ENCODE measurements at regions not wholly inside any gene's neighbourhood (a gene's known extent, or its start where the extent isn't known, plus 50 kb on each side); places are given as distances from the start of the nearest gene placed in this dataset.

DNA sequence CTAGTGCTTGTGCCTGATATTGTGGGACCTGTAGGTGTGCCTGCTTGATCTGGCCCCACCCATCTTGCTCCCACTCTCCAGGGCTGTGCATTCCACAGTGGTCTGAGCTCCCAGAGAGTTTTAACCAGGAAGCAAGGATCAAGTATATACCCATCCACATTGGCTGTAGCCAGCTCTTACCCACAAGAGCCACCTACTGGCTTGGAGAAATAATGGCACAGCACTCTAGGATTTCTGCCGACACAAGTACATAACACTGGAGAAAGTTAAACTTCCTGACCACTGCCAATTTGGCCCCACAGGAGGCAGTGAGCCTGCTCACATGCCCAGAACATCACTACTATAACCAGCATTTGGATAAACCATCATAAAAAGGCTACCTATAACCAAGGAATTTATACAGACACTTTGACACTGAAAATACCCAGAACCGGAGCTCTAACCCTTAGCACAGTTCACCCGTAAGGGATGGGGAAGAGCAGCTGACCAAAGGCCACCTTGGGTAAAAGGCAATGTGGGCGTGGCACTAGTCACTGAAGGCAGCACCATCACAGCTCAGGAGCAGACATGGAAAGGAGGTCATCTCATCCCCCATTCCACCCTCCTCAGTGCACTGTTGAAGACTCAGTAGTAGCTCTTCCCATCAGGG, 440.4 kb downstream of the BTBD3 start:
- Histone ChIP-seq H3K36me3 (no peaks in the 10 kb centered on the region), H3K9ac (no peak overlapping the region), H4K20me1 (ENCODE audit: low read depth) (no peaks in the 10 kb centered on the region), H3F3A (ENCODE audit: low read depth) (no peaks in the 10 kb centered on the region), H3K27ac (no peak overlapping the region), H2AFZ (replicated peaks) (no peak overlapping the region), H3K4me2 (no peak overlapping the region), H3K27me3 (no peaks in the 10 kb centered on the region), H3K4me1 (no peaks in the 10 kb centered on the region), H3K79me2 (ENCODE audit: low read depth) (no peaks in the 10 kb centered on the region), H3K9me3 (ENCODE audit: low read depth) (no peaks in the 10 kb centered on the region), H3K4me3 (no peak overlapping the region)
- Mint-ChIP-seq H3K36me3 (no peaks in the 10 kb centered on the region), H3K4me3 (no peak overlapping the region), H3K27ac (no peak overlapping the region), H3K9me3 (no peaks in the 10 kb centered on the region), H3K4me1 (no peaks in the 10 kb centered on the region), H3K27me3 (ENCODE audit: insufficient read depth, low read depth) (no peaks in the 10 kb centered on the region)
- DNase-seq (ENCODE audit: low spot score): peak; percentile 34
- TF ChIP-seq EZH2 (IDR thresholded peaks at IDR 0.05): no peak
- TF ChIP-seq, protein P1, sequence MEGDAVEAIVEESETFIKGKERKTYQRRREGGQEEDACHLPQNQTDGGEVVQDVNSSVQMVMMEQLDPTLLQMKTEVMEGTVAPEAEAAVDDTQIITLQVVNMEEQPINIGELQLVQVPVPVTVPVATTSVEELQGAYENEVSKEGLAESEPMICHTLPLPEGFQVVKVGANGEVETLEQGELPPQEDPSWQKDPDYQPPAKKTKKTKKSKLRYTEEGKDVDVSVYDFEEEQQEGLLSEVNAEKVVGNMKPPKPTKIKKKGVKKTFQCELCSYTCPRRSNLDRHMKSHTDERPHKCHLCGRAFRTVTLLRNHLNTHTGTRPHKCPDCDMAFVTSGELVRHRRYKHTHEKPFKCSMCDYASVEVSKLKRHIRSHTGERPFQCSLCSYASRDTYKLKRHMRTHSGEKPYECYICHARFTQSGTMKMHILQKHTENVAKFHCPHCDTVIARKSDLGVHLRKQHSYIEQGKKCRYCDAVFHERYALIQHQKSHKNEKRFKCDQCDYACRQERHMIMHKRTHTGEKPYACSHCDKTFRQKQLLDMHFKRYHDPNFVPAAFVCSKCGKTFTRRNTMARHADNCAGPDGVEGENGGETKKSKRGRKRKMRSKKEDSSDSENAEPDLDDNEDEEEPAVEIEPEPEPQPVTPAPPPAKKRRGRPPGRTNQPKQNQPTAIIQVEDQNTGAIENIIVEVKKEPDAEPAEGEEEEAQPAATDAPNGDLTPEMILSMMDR (IDR thresholded peaks at IDR 0.05): peak; percentile 54

GRCh38 chr20:12358655-12359009, 440.9 kb downstream of the BTBD3 start:
- no peaks in the 10 kb centered on the region for H3K9me3 Mint-ChIP-seq
- Histone ChIP-seq H3K9ac (no peak overlapping the region), H2AFZ (replicated peaks) (no peak overlapping the region), H3K27me3 (no peaks in the 10 kb centered on the region), H4K20me1 (ENCODE audit: low read depth) (no peaks in the 10 kb centered on the region), H3K9me3 (ENCODE audit: low read depth) (no peaks in the 10 kb centered on the region), H3K79me2 (ENCODE audit: low read depth) (no peaks in the 10 kb centered on the region), H3K4me3 (no peak overlapping the region), H3K4me2 (no peak overlapping the region), H3K36me3 (no peaks in the 10 kb centered on the region), H3K27ac (no peak overlapping the region), H3K4me1 (no peaks in the 10 kb centered on the region), H3F3A (ENCODE audit: low read depth) (no peaks in the 10 kb centered on the region)
- TF ChIP-seq, protein P1 (IDR thresholded peaks at IDR 0.05): no peak
- no peak for TF ChIP-seq EZH2 (IDR thresholded peaks at IDR 0.05)
- TF ChIP-seq EZH2phosphoT487 (IDR thresholded peaks at IDR 0.05): no peak
- no peaks in the 10 kb centered on the region for H3K4me1 Mint-ChIP-seq
- H3K27me3 Mint-ChIP-seq (ENCODE audit: insufficient read depth, low read depth): no peaks in the 10 kb centered on the region
- H3K27ac Mint-ChIP-seq: no peak overlapping the region
- no peak for DNase-seq (ENCODE audit: low spot score)
- no peak overlapping the region for H3K4me3 Mint-ChIP-seq
- H3K36me3 Mint-ChIP-seq: no peaks in the 10 kb centered on the region

DNA sequence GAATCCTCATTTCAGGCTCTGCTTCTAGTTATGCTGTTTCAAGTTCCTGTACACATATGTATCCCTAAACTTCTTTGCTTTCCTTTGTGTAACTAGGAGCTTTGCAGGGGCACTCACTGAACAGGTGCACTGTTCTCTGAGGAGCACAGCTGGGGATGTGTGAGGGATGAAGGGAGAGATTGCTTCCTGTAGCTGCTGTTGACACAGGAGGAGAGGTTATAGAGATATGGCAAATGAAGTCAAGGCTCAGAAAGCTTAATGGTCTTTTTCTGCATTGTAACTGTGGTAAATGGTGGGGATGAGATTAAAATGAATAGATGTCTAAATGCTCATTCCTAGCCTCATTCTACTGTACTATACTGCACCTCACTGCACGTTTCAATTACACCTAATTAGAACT, 454.3 kb downstream of the BTBD3 start:
- H3K4me3 ChIP-seq: no peak overlapping the region
- no peaks in the 10 kb centered on the region for H3K36me3 ChIP-seq
- H3K27ac ChIP-seq: no peak overlapping the region
- no peak overlapping the region for H3K4me2 ChIP-seq
- Mint-ChIP-seq H3K4me3 (no peak overlapping the region), H3K36me3 (no peaks in the 10 kb centered on the region), H3K4me1 (peaks cover 4% of the 10 kb centered on the region), H3K27ac (no peak overlapping the region), H3K9me3 (no peaks in the 10 kb centered on the region), H3K27me3 (ENCODE audit: insufficient read depth, low read depth) (peaks cover 4% of the 10 kb centered on the region)
- no peak for DNase-seq (ENCODE audit: low spot score)
- H3F3A ChIP-seq (ENCODE audit: low read depth): no peaks in the 10 kb centered on the region
- no peaks in the 10 kb centered on the region for H3K79me2 ChIP-seq (ENCODE audit: low read depth)
- H4K20me1 ChIP-seq (ENCODE audit: low read depth): no peaks in the 10 kb centered on the region
- H2AFZ ChIP-seq (replicated peaks): no peak overlapping the region
- no peak overlapping the region for H3K9ac ChIP-seq
- TF ChIP-seq EZH2phosphoT487 (IDR thresholded peaks at IDR 0.05): no peak
- TF ChIP-seq EZH2 (IDR thresholded peaks at IDR 0.05): no peak
- TF ChIP-seq, protein P1 (IDR thresholded peaks at IDR 0.05): no peak
- H3K27me3 ChIP-seq: no peaks in the 10 kb centered on the region
- H3K4me1 ChIP-seq: peaks cover 12% of the 10 kb centered on the region
- no peaks in the 10 kb centered on the region for H3K9me3 ChIP-seq (ENCODE audit: low read depth)
